ENCODE measurements at regions not wholly inside any gene's neighbourhood (a gene's known extent, or its start where the extent isn't known, plus 50 kb on each side); places are given as distances from the start of the nearest gene placed in this dataset.
A peak's percentile ranks its signal among the peaks of the same experiment; 100 is the strongest.

- Histone ChIP-seq H3K79me2 (ENCODE audit: low read length) (no peaks in the 10 kb centered on the region), H3K4me3 (ENCODE audit: low read length) (no peak overlapping the region), H4K20me1 (ENCODE audit: low read length) (no peaks in the 10 kb centered on the region), H3K9me3 (ENCODE audit: low read length) (no peaks in the 10 kb centered on the region), H3K4me2 (ENCODE audit: low read length) (peak overlapping the region; percentile 4; the same call in 1 of the 2 replicates), H3F3A (ENCODE audit: low read length, unreplicated experiment) (no peaks in the 10 kb centered on the region), H3K36me3 (ENCODE audit: low read depth, low read length) (no peaks in the 10 kb centered on the region), H3K27ac (ENCODE audit: low read length) (no peak overlapping the region), H3K4me1 (ENCODE audit: insufficient read depth, low read length) (peaks cover 2% of the 10 kb centered on the region; the same call in 1 of the 2 replicates), H3K27me3 (ENCODE audit: low read length) (no peaks in the 10 kb centered on the region), H3K9me2 (replicated peaks; ENCODE audit: low read length) (no peaks in the 10 kb centered on the region), H2AFZ (ENCODE audit: low read length) (no peak overlapping the region), H3K9ac (ENCODE audit: low read length) (no peak overlapping the region)
- no peak for TF ChIP-seq EZH2 (IDR thresholded peaks at IDR 0.05; ENCODE audit: low read length, unreplicated experiment)
- no peak for TF ChIP-seq CTCF (conservative IDR thresholded peaks at IDR 0.05; ENCODE audit: low read depth, low read length)
- no peak for TF ChIP-seq EZH2phosphoT487 (IDR thresholded peaks at IDR 0.05; ENCODE audit: borderline replicate concordance, low read length)
- POLR2A ChIA-PET (ENCODE audit: unreplicated experiment): interaction anchor here (0.5 to 0.6 kb wide), 2 partner anchors 49 to 57 kb away, joined by 3 to 7 read pairs; no protein-coding TSS in a partner anchor
- CTCF ChIA-PET: no interaction called here
- ATAC-seq: peak; percentile 78
- intact Hi-C loops (cut with micrococcal nuclease): no loop called here
- BruUV-seq (replicated peaks): no TSS peak
- DNase-seq: peak; percentile 26
These were observed 103.0 kb upstream of the TBL1XR1 start for GRCh38 chr3:177300039-177300833.

DNA sequence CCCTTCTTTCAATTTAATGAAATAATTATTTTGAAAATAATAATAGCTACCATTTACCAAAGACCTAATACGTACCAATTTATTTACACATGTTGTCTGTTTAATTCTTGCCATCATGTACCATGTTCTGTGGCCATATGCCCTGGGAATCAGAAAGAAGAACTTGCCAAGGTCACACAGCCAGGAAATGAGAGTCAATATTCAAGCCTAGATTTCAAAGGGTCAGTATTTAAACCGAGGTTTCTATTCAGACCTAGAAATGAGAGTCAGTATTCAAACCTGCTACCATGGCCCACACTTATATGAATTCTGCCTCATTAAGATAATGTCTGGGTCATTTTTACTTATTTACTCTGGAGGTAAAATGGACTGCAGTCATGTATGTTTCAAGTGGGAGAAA is 103.6 kb upstream of the TBL1XR1 start:
- intact Hi-C loops (cut with micrococcal nuclease): no loop called here
- Histone ChIP-seq H2AFZ (ENCODE audit: low read length) (no peak overlapping the region), H3K4me3 (ENCODE audit: low read length) (no peak overlapping the region), H3K9me3 (ENCODE audit: low read length) (no peaks in the 10 kb centered on the region), H3K27me3 (ENCODE audit: low read length) (no peaks in the 10 kb centered on the region), H3K9me2 (replicated peaks; ENCODE audit: low read length) (no peaks in the 10 kb centered on the region), H3K9ac (ENCODE audit: low read length) (no peak overlapping the region), H4K20me1 (ENCODE audit: low read length) (no peaks in the 10 kb centered on the region), H3K36me3 (ENCODE audit: low read depth, low read length) (no peaks in the 10 kb centered on the region), H3F3A (ENCODE audit: low read length, unreplicated experiment) (no peaks in the 10 kb centered on the region), H3K4me1 (ENCODE audit: insufficient read depth, low read length) (peaks cover under 1% of the 10 kb centered on the region; the same call in 1 of the 2 replicates), H3K79me2 (ENCODE audit: low read length) (no peaks in the 10 kb centered on the region), H3K27ac (ENCODE audit: low read length) (no peak overlapping the region), H3K4me2 (ENCODE audit: low read length) (no peak overlapping the region)
- ChIA-PET POLR2A (ENCODE audit: unreplicated experiment) (no interaction called here), CTCF (no interaction called here)
- TF ChIP-seq EZH2 (IDR thresholded peaks at IDR 0.05; ENCODE audit: low read length, unreplicated experiment): no peak
- no peak for TF ChIP-seq EZH2phosphoT487 (IDR thresholded peaks at IDR 0.05; ENCODE audit: borderline replicate concordance, low read length)
- no peak for TF ChIP-seq CTCF (conservative IDR thresholded peaks at IDR 0.05; ENCODE audit: low read depth, low read length)
- no peak for ATAC-seq
- no TSS peak for BruUV-seq (replicated peaks)
- DNase-seq: no peak

DNA sequence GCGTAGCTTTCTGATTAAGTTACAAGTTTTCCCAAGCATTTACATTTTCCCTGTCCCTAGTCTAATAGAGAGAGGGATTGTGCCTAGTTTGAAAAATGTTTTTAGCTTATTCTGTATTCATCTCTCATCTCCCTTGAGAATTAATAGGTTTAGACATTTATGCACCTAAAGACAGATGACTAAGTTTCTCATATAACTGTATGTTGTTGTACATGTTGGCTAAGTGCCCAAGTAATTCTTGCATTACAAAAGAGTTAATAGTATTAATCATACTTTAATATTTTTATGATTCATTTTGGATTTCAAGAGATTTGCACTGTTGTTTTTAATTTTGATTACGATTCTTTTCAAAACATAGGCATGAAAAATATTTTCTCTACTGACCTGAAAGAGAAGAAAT is 109.0 kb upstream of the TBL1XR1 start:
- no peak overlapping the region for H2AFZ ChIP-seq (ENCODE audit: low read length)
- ATAC-seq: peak; percentile 78
- peaks cover 10% of the 10 kb centered on the region for H3K4me1 ChIP-seq (ENCODE audit: insufficient read depth, low read length)
- H3K9me3 ChIP-seq (ENCODE audit: low read length): no peaks in the 10 kb centered on the region
- TF ChIP-seq EZH2phosphoT487 (IDR thresholded peaks at IDR 0.05; ENCODE audit: borderline replicate concordance, low read length) (no peak), CTCF (conservative IDR thresholded peaks at IDR 0.05; ENCODE audit: low read depth, low read length) (no peak), EZH2 (IDR thresholded peaks at IDR 0.05; ENCODE audit: low read length, unreplicated experiment) (no peak)
- no peak overlapping the region for H3K4me3 ChIP-seq (ENCODE audit: low read length)
- H3K27me3 ChIP-seq (ENCODE audit: low read length): no peaks in the 10 kb centered on the region
- no peak overlapping the region for H3K27ac ChIP-seq (ENCODE audit: low read length)
- CTCF ChIA-PET: no interaction called here
- H3F3A ChIP-seq (ENCODE audit: low read length, unreplicated experiment): no peaks in the 10 kb centered on the region
- BruUV-seq (replicated peaks): no TSS peak
- H3K4me2 ChIP-seq (ENCODE audit: low read length): peak overlapping the region; percentile 64
- no peaks in the 10 kb centered on the region for H3K36me3 ChIP-seq (ENCODE audit: low read depth, low read length)
- H3K79me2 ChIP-seq (ENCODE audit: low read length): no peaks in the 10 kb centered on the region
- H4K20me1 ChIP-seq (ENCODE audit: low read length): no peaks in the 10 kb centered on the region
- no peaks in the 10 kb centered on the region for H3K9me2 ChIP-seq (replicated peaks; ENCODE audit: low read length)
- DNase-seq: peak; percentile 89
- POLR2A ChIA-PET (ENCODE audit: unreplicated experiment): no interaction called here
- no peak overlapping the region for H3K9ac ChIP-seq (ENCODE audit: low read length)
- intact Hi-C loops (cut with micrococcal nuclease): loop anchor here (1.0 to 5.0 kb wide), 3 partner anchors 39 to 109 kb away; partner anchors contain the start of gene TBL1XR1

All from PC-3 (cell line).